GM23338 (cell line): ENCODE measurements at regions not wholly inside any gene's neighbourhood (a gene's known extent, or its start where the extent isn't known, plus 50 kb on each side); places are given as distances from the start of the nearest gene placed in this dataset.

ENCODE experiments used
- ATAC-seq: fragments of 200-7000 bp; cut with Tn5 transposase; 3 replicates; pipeline ENCODE4 v1.9.1; 2020
- DNase-seq: peaks from one replicate; pipeline ENCODE4 v3.0.0-alpha.2; 2015; ENCODE audit warnings: low spot score
- H2AFZ ChIP-seq: fragments of 200-600 bp; sonication (generic); 2 replicates; pipeline ENCODE4 v1.8.0; 2016; ENCODE audit warnings: antibody characterized with exemption, mild to moderate bottlenecking, moderate library complexity
- H3F3A ChIP-seq: fragments of 200-600 bp; sonication (generic); replicated peaks from 2 replicates; pipeline ENCODE4 v1.8.0; 2017; ENCODE audit warnings: antibody characterized with exemption, mixed run types, low read depth
- H3K27ac ChIP-seq: fragments of 200-600 bp; sonication (generic); 2 replicates; pipeline ENCODE4 v1.6.1; 2016; ENCODE audit warnings: low read depth
- H3K27me3 ChIP-seq: fragments of 200-600 bp; sonication (generic); 2 replicates; pipeline ENCODE4 v1.8.0; 2016; ENCODE audit warnings: mild to moderate bottlenecking, mixed run types, moderate library complexity; ENCODE audit not compliant: insufficient read depth
- H3K36me3 ChIP-seq: fragments of 200-600 bp; sonication (generic); 2 replicates; pipeline ENCODE4 v1.8.0; 2016; ENCODE audit warnings: mild to moderate bottlenecking; ENCODE audit not compliant: insufficient read depth
- H3K4me1 ChIP-seq: fragments of 200-600 bp; sonication (generic); 2 replicates; pipeline ENCODE4 v1.8.0; 2016; ENCODE audit warnings: mild to moderate bottlenecking, moderate library complexity; ENCODE audit not compliant: insufficient read depth
- H3K4me2 ChIP-seq: fragments of 200-600 bp; sonication (generic); 2 replicates; pipeline ENCODE4 v1.7.1; 2017; ENCODE audit warnings: mixed run types
- H3K4me3 ChIP-seq: fragments of 200-600 bp; sonication (generic); 2 replicates; pipeline ENCODE4 v1.6.1; 2016; ENCODE audit warnings: mixed run types
- H3K79me2 ChIP-seq: fragments of 200-600 bp; sonication (generic); replicated peaks from 2 replicates; pipeline ENCODE4 v1.8.0; 2017; ENCODE audit warnings: mild to moderate bottlenecking; ENCODE audit not compliant: insufficient read depth
- H3K9me2 ChIP-seq: fragments of 200-600 bp; sonication (generic); 2 replicates; pipeline ENCODE4 v1.8.0; 2017; ENCODE audit not compliant: insufficient read depth
- H4K20me1 ChIP-seq: fragments of 200-600 bp; sonication (generic); replicated peaks from 2 replicates; pipeline ENCODE4 v1.8.0; 2017; ENCODE audit warnings: mild to moderate bottlenecking; ENCODE audit not compliant: insufficient read depth
- H3K27ac Mint-ChIP-seq: 2 replicates; pipeline ENCODE4 v1.8.0; 2020; ENCODE audit warnings: inconsistent platforms, mild to moderate bottlenecking, moderate library complexity, mixed read lengths
- H3K27me3 Mint-ChIP-seq: 3 replicates; pipeline ENCODE4 v1.8.0; 2022; ENCODE audit warnings: low read depth, mild to moderate bottlenecking, moderate library complexity, mixed read lengths, inconsistent platforms; ENCODE audit not compliant: insufficient read depth, poor library complexity
- H3K36me3 Mint-ChIP-seq: 3 replicates; pipeline ENCODE4 v1.8.0; 2021; ENCODE audit warnings: low read depth, mild to moderate bottlenecking, inconsistent platforms, moderate library complexity, mixed read lengths
- H3K4me1 Mint-ChIP-seq: 3 replicates; pipeline ENCODE4 v1.8.0; 2020; ENCODE audit warnings: mild to moderate bottlenecking, inconsistent platforms, mixed read lengths
- H3K4me3 Mint-ChIP-seq: 3 replicates; pipeline ENCODE4 v1.8.0; 2021; ENCODE audit warnings: moderate library complexity, mild to moderate bottlenecking, inconsistent platforms, mixed read lengths
- H3K9me3 Mint-ChIP-seq: 3 replicates; pipeline ENCODE4 v1.8.0; 2020; ENCODE audit warnings: moderate library complexity, mild to moderate bottlenecking, inconsistent platforms, mixed read lengths
- CREB1 ChIP-seq: fragments of 250-450 bp; sonication (Bioruptor Pico); IDR thresholded peaks from 2 replicates; pipeline ENCODE4 v1.5.0; 2020; ENCODE audit warnings: low read depth, mild to moderate bottlenecking, moderate library complexity
- EZH2phosphoT487 ChIP-seq: fragments of 200-600 bp; sonication (generic); IDR thresholded peaks from one replicate; pipeline ENCODE4 v1.8.1; 2018; ENCODE audit warnings: antibody characterized with exemption; ENCODE audit not compliant: unreplicated experiment
- POLR2AphosphoS5 ChIP-seq: IDR thresholded peaks from 2 replicates; pipeline ENCODE4 v1.6.1; 2016; ENCODE audit warnings: antibody characterized with exemption, low read depth
- REST ChIP-seq: IDR thresholded peaks from one replicate; pipeline ENCODE4 v1.6.1; 2018; ENCODE audit warnings: antibody characterized with exemption; ENCODE audit not compliant: unreplicated experiment
- STAT1 ChIP-seq: IDR thresholded peaks from one replicate; pipeline ENCODE4 v1.6.1; 2016; ENCODE audit warnings: antibody characterized with exemption; ENCODE audit not compliant: unreplicated experiment
- ZNF331 ChIP-seq: fragments of 250-450 bp; sonication (Bioruptor Pico); IDR thresholded peaks from 2 replicates; pipeline ENCODE4 v1.5.0; 2020; ENCODE audit warnings: low read depth, mild to moderate bottlenecking, moderate library complexity
- TF ChIP-seq, protein P1 (sequence below), 2 experiments: fragments of 200-600 bp in 1 of 2; sonication (generic) in 1 of 2; conservative IDR thresholded peaks; 2 replicates each; pipeline versions ENCODE4 v1.5.1 to v1.6.1; 2016 to 2017; ENCODE audit warnings: antibody characterized with exemption in 2 of 2, low read depth in 2 of 2, mild to moderate bottlenecking in 2 of 2, moderate library complexity in 1 of 2
- TF ChIP-seq, protein P2 (sequence below): fragments of 250-450 bp; sonication (Bioruptor Pico); IDR thresholded peaks from 2 replicates; pipeline ENCODE4 v1.5.0; 2020; ENCODE audit warnings: mild to moderate bottlenecking, moderate library complexity

GRCh38 chrX:39115166-39115565 lies 313.9 kb downstream of the MID1IP1 start:
- Mint-ChIP-seq H3K4me1 (no peaks in the 10 kb centered on the region), H3K36me3 (no peaks in the 10 kb centered on the region; the same call in 2 of the 3 replicates), H3K4me3 (no peak overlapping the region), H3K9me3 (peaks cover 8% of the 10 kb centered on the region; the same call in 1 of the 3 replicates), H3K27me3 (peaks cover 2% of the 10 kb centered on the region), H3K27ac (no peak overlapping the region)
- Histone ChIP-seq H4K20me1 (no peaks in the 10 kb centered on the region), H3K27me3 (no peaks in the 10 kb centered on the region), H3K27ac (no peak overlapping the region), H2AFZ (no peak overlapping the region), H3K4me2 (no peak overlapping the region), H3K9me2 (no peaks in the 10 kb centered on the region), H3K4me3 (no peak overlapping the region), H3K36me3 (no peaks in the 10 kb centered on the region), H3F3A (no peaks in the 10 kb centered on the region), H3K4me1 (no peaks in the 10 kb centered on the region), H3K79me2 (no peaks in the 10 kb centered on the region)
- ATAC-seq (no peak), DNase-seq (no peak)
- TF ChIP-seq, protein P1, sequence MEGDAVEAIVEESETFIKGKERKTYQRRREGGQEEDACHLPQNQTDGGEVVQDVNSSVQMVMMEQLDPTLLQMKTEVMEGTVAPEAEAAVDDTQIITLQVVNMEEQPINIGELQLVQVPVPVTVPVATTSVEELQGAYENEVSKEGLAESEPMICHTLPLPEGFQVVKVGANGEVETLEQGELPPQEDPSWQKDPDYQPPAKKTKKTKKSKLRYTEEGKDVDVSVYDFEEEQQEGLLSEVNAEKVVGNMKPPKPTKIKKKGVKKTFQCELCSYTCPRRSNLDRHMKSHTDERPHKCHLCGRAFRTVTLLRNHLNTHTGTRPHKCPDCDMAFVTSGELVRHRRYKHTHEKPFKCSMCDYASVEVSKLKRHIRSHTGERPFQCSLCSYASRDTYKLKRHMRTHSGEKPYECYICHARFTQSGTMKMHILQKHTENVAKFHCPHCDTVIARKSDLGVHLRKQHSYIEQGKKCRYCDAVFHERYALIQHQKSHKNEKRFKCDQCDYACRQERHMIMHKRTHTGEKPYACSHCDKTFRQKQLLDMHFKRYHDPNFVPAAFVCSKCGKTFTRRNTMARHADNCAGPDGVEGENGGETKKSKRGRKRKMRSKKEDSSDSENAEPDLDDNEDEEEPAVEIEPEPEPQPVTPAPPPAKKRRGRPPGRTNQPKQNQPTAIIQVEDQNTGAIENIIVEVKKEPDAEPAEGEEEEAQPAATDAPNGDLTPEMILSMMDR (conservative IDR thresholded peaks at IDR 0.05; ENCODE audit: low read depth in 2 of 2): no peak

DNA sequence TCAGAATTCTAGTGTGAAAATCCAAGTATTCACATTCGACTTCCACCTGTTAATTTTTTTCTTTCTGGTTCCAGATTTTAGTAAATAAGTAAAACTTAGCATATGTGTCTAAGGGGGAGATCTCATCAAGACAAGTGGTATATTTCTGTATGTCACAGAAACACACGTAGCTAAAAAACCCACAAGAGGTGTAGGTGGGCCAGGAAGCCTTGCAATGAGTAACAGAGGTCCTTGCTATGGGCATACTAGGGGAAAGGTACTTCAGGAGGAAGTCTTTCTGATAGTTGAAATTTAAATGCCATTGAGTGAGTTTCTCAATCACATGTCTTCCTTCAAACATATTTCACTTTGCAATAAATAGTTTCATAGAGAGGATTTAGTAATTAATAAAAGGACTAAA lies 315.8 kb downstream of the MID1IP1 start:
- no peaks in the 10 kb centered on the region for H3K27me3 ChIP-seq
- H3K27ac ChIP-seq: no peak overlapping the region
- Mint-ChIP-seq H3K4me3 (no peak overlapping the region), H3K36me3 (no peaks in the 10 kb centered on the region; the same call in 2 of the 3 replicates), H3K27me3 (peaks cover 2% of the 10 kb centered on the region), H3K9me3 (peaks cover 4% of the 10 kb centered on the region; the same call in 1 of the 3 replicates), H3K27ac (no peak overlapping the region), H3K4me1 (no peaks in the 10 kb centered on the region)
- H3F3A ChIP-seq: no peaks in the 10 kb centered on the region
- no peaks in the 10 kb centered on the region for H3K79me2 ChIP-seq
- ATAC-seq: no peak
- no peaks in the 10 kb centered on the region for H3K36me3 ChIP-seq
- H4K20me1 ChIP-seq: no peaks in the 10 kb centered on the region
- no peaks in the 10 kb centered on the region for H3K9me2 ChIP-seq
- DNase-seq: no peak
- H2AFZ ChIP-seq: no peak overlapping the region
- H3K4me2 ChIP-seq: no peak overlapping the region
- H3K4me1 ChIP-seq: no peaks in the 10 kb centered on the region
- no peak overlapping the region for H3K4me3 ChIP-seq
- TF ChIP-seq ZNF331 (no peak), EZH2phosphoT487 (no peak), STAT1 (no peak), REST (no peak), POLR2AphosphoS5 (no peak), CREB1 (no peak)
- TF ChIP-seq, protein P1 (conservative IDR thresholded peaks at IDR 0.05; ENCODE audit: low read depth in 2 of 2): no peak
- TF ChIP-seq, protein P2, sequence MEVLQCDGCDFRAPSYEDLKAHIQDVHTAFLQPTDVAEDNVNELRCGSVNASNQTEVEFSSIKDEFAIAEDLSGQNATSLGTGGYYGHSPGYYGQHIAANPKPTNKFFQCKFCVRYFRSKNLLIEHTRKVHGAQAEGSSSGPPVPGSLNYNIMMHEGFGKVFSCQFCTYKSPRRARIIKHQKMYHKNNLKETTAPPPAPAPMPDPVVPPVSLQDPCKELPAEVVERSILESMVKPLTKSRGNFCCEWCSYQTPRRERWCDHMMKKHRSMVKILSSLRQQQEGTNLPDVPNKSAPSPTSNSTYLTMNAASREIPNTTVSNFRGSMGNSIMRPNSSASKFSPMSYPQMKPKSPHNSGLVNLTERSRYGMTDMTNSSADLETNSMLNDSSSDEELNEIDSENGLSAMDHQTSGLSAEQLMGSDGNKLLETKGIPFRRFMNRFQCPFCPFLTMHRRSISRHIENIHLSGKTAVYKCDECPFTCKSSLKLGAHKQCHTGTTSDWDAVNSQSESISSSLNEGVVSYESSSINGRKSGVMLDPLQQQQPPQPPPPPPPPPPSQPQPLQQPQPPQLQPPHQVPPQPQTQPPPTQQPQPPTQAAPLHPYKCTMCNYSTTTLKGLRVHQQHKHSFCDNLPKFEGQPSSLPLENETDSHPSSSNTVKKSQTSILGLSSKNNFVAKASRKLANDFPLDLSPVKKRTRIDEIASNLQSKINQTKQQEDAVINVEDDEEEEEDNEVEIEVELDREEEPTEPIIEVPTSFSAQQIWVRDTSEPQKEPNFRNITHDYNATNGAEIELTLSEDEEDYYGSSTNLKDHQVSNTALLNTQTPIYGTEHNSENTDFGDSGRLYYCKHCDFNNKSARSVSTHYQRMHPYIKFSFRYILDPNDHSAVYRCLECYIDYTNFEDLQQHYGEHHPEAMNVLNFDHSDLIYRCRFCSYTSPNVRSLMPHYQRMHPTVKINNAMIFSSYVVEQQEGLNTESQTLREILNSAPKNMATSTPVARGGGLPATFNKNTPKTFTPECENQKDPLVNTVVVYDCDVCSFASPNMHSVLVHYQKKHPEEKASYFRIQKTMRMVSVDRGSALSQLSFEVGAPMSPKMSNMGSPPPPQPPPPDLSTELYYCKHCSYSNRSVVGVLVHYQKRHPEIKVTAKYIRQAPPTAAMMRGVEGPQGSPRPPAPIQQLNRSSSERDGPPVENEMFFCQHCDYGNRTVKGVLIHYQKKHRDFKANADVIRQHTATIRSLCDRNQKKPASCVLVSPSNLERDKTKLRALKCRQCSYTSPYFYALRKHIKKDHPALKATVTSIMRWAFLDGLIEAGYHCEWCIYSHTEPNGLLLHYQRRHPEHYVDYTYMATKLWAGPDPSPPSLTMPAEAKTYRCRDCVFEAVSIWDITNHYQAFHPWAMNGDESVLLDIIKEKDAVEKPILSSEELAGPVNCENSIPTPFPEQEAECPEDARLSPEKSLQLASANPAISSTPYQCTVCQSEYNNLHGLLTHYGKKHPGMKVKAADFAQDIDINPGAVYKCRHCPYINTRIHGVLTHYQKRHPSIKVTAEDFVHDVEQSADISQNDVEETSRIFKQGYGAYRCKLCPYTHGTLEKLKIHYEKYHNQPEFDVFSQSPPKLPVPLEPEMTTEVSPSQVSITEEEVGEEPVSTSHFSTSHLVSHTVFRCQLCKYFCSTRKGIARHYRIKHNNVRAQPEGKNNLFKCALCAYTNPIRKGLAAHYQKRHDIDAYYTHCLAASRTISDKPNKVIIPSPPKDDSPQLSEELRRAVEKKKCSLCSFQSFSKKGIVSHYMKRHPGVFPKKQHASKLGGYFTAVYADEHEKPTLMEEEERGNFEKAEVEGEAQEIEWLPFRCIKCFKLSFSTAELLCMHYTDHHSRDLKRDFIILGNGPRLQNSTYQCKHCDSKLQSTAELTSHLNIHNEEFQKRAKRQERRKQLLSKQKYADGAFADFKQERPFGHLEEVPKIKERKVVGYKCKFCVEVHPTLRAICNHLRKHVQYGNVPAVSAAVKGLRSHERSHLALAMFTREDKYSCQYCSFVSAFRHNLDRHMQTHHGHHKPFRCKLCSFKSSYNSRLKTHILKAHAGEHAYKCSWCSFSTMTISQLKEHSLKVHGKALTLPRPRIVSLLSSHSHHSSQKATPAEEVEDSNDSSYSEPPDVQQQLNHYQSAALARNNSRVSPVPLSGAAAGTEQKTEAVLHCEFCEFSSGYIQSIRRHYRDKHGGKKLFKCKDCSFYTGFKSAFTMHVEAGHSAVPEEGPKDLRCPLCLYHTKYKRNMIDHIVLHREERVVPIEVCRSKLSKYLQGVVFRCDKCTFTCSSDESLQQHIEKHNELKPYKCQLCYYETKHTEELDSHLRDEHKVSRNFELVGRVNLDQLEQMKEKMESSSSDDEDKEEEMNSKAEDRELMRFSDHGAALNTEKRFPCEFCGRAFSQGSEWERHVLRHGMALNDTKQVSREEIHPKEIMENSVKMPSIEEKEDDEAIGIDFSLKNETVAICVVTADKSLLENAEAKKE (CRISPR knock-in tag): no peak
